SK-N-SH treated with all-trans-retinoic acid at 6 μM for 48 hours (cell line): ENCODE measurements at regions not wholly inside any gene's neighbourhood (a gene's known extent, or its start where the extent isn't known, plus 50 kb on each side); places are given as distances from the start of the nearest gene placed in this dataset.

ENCODE experiments used
- PPARA ChIP-seq: fragments of 250-450 bp; sonication (Bioruptor Pico); IDR thresholded peaks from 2 replicates; pipeline ENCODE4 v1.5.0; 2020; ENCODE audit warnings: mild to moderate bottlenecking, borderline replicate concordance
- RARB ChIP-seq: fragments of 250-450 bp; sonication (Bioruptor Pico); IDR thresholded peaks from 2 replicates; pipeline ENCODE4 v1.8.0; 2021; ENCODE audit warnings: mild to moderate bottlenecking, moderate library complexity
- TCF4 ChIP-seq: fragments of 250-450 bp; sonication (Bioruptor Pico); IDR thresholded peaks from 2 replicates; pipeline ENCODE4 v1.8.0; 2021; ENCODE audit warnings: mild to moderate bottlenecking, moderate library complexity, borderline replicate concordance
- ZC3H10 ChIP-seq: fragments of 250-450 bp; sonication (Bioruptor Pico); IDR thresholded peaks from 2 replicates; pipeline ENCODE4 v1.5.1; 2021; ENCODE audit warnings: mild to moderate bottlenecking, moderate library complexity
- ZFP3 ChIP-seq: fragments of 250-450 bp; sonication (Bioruptor Pico); IDR thresholded peaks from 2 replicates; pipeline ENCODE4 v1.5.0; 2020; ENCODE audit warnings: mild to moderate bottlenecking, moderate library complexity
- ZNF565 ChIP-seq: fragments of 450-650 bp; formaldehyde crosslinking; conservative IDR thresholded peaks from 2 replicates; pipeline ENCODE4 v1.5.0; 2020; ENCODE audit warnings: low read depth, mild to moderate bottlenecking, moderate library complexity
- TF ChIP-seq, protein P1 (sequence below): fragments of 250-450 bp; sonication (Bioruptor Pico); IDR thresholded peaks from 2 replicates; pipeline ENCODE4 v1.8.0; 2021; ENCODE audit warnings: low read depth, mild to moderate bottlenecking, moderate library complexity, borderline replicate concordance

DNA sequence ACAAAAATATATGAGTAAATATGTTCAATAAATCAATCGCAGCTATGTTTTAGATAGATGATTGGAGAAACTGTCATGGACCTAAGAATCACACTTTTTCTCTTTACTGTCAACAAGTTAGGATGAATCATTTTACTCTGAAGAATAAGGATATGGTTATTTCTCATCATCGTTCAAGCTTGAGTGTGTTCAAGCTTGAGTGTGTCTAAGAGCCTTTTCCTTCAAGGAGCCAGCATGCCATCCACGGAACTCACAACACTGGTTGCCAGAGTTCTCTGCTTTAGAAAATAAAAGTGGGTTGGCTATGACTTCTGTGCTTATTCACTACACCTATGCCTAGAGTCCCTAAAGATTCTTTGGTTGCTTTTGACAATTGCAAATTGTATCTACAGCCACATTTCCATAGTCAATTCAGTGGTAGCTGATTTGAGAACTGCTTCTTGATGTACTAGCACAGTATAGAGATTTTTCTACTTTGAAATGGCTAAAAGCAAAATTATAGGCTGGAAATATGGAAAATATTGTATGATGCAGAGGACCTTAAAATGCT is 58.1 kb upstream of the SCEL start:
- TF ChIP-seq RARB (CRISPR knock-in tag) (no peak), PPARA (CRISPR knock-in tag) (no peak), ZNF565 (CRISPR knock-in tag) (no peak), ZFP3 (CRISPR knock-in tag) (no peak), ZC3H10 (CRISPR knock-in tag) (no peak), TCF4 (CRISPR knock-in tag) (no peak)
- TF ChIP-seq, protein P1, sequence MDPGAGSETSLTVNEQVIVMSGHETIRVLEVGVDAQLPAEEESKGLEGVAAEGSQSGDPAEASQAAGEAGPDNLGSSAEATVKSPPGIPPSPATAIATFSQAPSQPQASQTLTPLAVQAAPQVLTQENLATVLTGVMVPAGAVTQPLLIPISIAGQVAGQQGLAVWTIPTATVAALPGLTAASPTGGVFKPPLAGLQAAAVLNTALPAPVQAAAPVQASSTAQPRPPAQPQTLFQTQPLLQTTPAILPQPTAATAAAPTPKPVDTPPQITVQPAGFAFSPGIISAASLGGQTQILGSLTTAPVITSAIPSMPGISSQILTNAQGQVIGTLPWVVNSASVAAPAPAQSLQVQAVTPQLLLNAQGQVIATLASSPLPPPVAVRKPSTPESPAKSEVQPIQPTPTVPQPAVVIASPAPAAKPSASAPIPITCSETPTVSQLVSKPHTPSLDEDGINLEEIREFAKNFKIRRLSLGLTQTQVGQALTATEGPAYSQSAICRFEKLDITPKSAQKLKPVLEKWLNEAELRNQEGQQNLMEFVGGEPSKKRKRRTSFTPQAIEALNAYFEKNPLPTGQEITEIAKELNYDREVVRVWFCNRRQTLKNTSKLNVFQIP (CRISPR knock-in tag), result no peak
